ENCODE measurements at regions not wholly inside any gene's neighbourhood (a gene's known extent, or its start where the extent isn't known, plus 50 kb on each side); places are given as distances from the start of the nearest gene placed in this dataset.
A peak's percentile ranks its signal among the peaks of the same experiment; 100 is the strongest.

DNA sequence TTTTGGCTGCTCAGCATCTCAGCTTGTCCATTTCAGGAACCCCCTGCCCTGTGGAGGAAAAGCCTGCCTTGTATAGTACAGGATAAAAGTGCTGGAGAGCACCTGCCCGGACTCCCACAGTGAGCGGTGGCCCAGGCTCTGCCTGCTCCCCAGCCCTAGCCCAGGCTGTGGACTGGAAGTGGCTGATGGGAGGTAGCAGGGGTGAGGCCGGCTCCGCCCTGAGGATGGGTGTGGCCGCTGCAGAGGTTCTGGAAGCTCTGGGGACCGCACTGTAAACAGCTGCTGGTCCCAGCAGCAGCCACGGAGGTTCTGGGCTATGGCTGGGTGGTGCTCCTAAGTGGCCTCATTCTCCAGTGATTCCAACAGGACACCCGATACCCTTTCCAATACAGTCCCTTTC, 56.6 kb upstream of the HELT start:
- BruUV-seq (replicated peaks) = no TSS peak
- DNase-seq (ENCODE audit: low spot score) (no peak), FAIRE-seq (no peak), ATAC-seq (peak; percentile 45)
- Histone ChIP-seq H3K27me3 (ENCODE audit: control insufficient read depth in 1 of 2, insufficient read depth in 2 of 2, low read length in 2 of 2) (peaks cover 0 to 22% of the 10 kb centered on the region in 2 experiments; a peak in 2 of 5 replicates), H2AFZ (ENCODE audit: low read length) (no peak overlapping the region), H3K4me3 (replicated peaks in 1 of 3; ENCODE audit: insufficient read depth in 1 of 3, low read depth in 2 of 3, low read length in 3 of 3) (no peak overlapping the region; a peak in 1 of 6 replicates), H4K20me1 (ENCODE audit: insufficient read depth, low read length) (no peaks in the 10 kb centered on the region), H3K4me1 (ENCODE audit: insufficient read depth, low read length) (peaks cover 36% of the 10 kb centered on the region), H3K27ac (ENCODE audit: extremely low read length, insufficient read depth, low read length) (no peak overlapping the region), H3K4me2 (ENCODE audit: low read depth, low read length) (no peak overlapping the region), H3K9ac (ENCODE audit: insufficient read depth, low read depth, low read length) (no peak overlapping the region), H3K79me2 (ENCODE audit: insufficient read depth, low read length) (no peaks in the 10 kb centered on the region), H3K36me3 (replicated peaks in 1 of 2; ENCODE audit: control insufficient read depth in 1 of 2, insufficient read depth in 2 of 2, low read length in 2 of 2) (no peaks in the 10 kb centered on the region), H3K9me3 (ENCODE audit: low read length) (no peaks in the 10 kb centered on the region)
- in situ Hi-C loops (cut with HindIII; ENCODE audit: extremely low pct_ligation_motif_present, low pct_unique_long_range_greater_than_20kb) (no loop called here), intact Hi-C loops (cut with micrococcal nuclease; ENCODE audit: unreplicated experiment) (no loop called here)
- POLR2A ChIA-PET = no interaction called here
- WGBS (ENCODE audit: low lambda C conversion rate) = 39% methylated on average over 3 of the region's 8 CpGs
- CTCF ChIA-PET (ENCODE audit: low intra/inter-chr PET ratio, low total read pairs) = no interaction called here
- TF ChIP-seq ZNF264 (CRISPR knock-in tag; IDR thresholded peaks at IDR 0.05) = no peak
- no peak for TF ChIP-seq ZNF235 (CRISPR knock-in tag; IDR thresholded peaks at IDR 0.05; ENCODE audit: borderline replicate concordance)
- TF ChIP-seq ATF7 (IDR thresholded peaks at IDR 0.05) = no peak
- no peak for TF ChIP-seq ATF7 (CRISPR knock-in tag; IDR thresholded peaks at IDR 0.05)
- TF ChIP-seq, protein P1, sequence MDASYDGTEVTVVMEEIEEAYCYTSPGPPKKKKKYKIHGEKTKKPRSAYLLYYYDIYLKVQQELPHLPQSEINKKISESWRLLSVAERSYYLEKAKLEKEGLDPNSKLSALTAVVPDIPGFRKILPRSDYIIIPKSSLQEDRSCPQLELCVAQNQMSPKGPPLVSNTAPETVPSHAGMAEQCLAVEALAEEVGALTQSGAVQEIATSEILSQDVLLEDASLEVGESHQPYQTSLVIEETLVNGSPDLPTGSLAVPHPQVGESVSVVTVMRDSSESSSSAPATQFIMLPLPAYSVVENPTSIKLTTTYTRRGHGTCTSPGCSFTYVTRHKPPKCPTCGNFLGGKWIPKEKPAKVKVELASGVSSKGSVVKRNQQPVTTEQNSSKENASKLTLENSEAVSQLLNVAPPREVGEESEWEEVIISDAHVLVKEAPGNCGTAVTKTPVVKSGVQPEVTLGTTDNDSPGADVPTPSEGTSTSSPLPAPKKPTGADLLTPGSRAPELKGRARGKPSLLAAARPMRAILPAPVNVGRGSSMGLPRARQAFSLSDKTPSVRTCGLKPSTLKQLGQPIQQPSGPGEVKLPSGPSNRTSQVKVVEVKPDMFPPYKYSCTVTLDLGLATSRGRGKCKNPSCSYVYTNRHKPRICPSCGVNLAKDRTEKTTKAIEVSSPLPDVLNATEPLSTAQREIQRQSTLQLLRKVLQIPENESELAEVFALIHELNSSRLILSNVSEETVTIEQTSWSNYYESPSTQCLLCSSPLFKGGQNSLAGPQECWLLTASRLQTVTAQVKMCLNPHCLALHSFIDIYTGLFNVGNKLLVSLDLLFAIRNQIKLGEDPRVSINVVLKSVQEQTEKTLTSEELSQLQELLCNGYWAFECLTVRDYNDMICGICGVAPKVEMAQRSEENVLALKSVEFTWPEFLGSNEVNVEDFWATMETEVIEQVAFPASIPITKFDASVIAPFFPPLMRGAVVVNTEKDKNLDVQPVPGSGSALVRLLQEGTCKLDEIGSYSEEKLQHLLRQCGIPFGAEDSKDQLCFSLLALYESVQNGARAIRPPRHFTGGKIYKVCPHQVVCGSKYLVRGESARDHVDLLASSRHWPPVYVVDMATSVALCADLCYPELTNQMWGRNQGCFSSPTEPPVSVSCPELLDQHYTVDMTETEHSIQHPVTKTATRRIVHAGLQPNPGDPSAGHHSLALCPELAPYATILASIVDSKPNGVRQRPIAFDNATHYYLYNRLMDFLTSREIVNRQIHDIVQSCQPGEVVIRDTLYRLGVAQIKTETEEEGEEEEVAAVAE (CRISPR knock-in tag; IDR thresholded peaks at IDR 0.05; ENCODE audit: borderline replicate concordance) = no peak
- no peak for TF ChIP-seq NFIB (CRISPR knock-in tag; IDR thresholded peaks at IDR 0.05; ENCODE audit: borderline replicate concordance)
- TF ChIP-seq PRMT3 (CRISPR knock-in tag; IDR thresholded peaks at IDR 0.05; ENCODE audit: borderline replicate concordance, low read depth) = no peak
- no peak for TF ChIP-seq ARID2 (CRISPR knock-in tag; IDR thresholded peaks at IDR 0.05; ENCODE audit: borderline replicate concordance)
- TF ChIP-seq FIP1L1 (IDR thresholded peaks at IDR 0.05; ENCODE audit: borderline replicate concordance, insufficient read depth, low read depth, low read length) = no peak
- no peak for TF ChIP-seq ZNF468 (CRISPR knock-in tag; IDR thresholded peaks at IDR 0.05)
- no peak for TF ChIP-seq PAWR (CRISPR knock-in tag; IDR thresholded peaks at IDR 0.05; ENCODE audit: borderline replicate concordance)
- TF ChIP-seq, protein P2, sequence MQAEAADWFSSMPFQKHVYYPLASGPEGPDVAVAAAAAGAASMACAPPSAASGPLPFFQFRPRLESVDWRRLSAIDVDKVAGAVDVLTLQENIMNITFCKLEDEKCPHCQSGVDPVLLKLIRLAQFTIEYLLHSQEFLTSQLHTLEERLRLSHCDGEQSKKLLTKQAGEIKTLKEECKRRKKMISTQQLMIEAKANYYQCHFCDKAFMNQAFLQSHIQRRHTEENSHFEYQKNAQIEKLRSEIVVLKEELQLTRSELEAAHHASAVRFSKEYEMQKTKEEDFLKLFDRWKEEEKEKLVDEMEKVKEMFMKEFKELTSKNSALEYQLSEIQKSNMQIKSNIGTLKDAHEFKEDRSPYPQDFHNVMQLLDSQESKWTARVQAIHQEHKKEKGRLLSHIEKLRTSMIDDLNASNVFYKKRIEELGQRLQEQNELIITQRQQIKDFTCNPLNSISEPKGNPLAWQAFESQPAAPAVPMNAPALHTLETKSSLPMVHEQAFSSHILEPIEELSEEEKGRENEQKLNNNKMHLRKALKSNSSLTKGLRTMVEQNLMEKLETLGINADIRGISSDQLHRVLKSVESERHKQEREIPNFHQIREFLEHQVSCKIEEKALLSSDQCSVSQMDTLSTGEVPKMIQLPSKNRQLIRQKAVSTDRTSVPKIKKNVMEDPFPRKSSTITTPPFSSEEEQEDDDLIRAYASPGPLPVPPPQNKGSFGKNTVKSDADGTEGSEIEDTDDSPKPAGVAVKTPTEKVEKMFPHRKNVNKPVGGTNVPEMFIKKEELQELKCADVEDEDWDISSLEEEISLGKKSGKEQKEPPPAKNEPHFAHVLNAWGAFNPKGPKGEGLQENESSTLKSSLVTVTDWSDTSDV (CRISPR knock-in tag; IDR thresholded peaks at IDR 0.05) = no peak
- no peak for TF ChIP-seq SCMH1 (CRISPR knock-in tag; IDR thresholded peaks at IDR 0.05; ENCODE audit: borderline replicate concordance)
- TF ChIP-seq NKX3-1 (CRISPR knock-in tag; IDR thresholded peaks at IDR 0.05) = no peak

All from HepG2 (cell line).